ENCODE measurements at regions not wholly inside any gene's neighbourhood (a gene's known extent, or its start where the extent isn't known, plus 50 kb on each side); places are given as distances from the start of the nearest gene placed in this dataset.

DNA sequence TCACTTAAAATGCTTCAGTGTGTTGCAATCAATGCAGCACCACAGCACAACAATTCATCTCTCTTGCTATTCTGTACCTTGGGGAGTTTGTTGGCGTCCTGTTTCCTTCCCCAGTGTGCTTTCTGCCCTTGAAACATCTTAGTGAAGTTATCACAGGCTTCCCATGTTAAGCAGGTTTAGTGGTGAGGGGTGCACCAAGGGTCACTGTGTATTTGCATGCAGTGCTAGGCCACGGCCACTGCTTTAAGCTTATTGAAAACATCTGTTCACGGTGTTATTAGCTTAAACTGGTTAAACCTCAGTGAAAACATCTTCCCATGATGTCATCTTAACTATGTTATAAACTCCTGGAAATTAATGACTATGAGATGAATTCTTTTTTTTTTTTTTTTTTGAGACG, 217.3 kb upstream of the GOLIM4 start:
- no peak for DNase-seq (ENCODE audit: low spot score)

DNA sequence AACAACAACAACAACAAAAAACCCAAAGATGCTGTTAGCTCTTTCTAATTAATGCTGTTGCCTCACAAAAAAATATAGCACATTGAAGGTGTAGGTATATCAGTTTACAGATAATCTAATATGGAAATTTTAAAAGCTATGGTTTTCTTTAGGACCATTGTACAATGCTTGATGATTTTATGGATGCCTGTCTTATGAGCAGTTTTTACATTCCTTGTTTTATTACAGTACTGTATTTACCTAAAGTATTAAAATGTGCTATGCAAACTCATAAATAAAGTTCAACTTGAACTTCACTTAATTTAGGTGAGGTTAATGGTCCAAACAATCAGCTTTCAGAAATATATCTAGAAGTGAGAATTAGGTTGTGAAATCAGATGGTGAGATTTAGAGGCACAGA, 212.2 kb upstream of the GOLIM4 start:
- DNase-seq (ENCODE audit: low spot score) = no peak

DNA sequence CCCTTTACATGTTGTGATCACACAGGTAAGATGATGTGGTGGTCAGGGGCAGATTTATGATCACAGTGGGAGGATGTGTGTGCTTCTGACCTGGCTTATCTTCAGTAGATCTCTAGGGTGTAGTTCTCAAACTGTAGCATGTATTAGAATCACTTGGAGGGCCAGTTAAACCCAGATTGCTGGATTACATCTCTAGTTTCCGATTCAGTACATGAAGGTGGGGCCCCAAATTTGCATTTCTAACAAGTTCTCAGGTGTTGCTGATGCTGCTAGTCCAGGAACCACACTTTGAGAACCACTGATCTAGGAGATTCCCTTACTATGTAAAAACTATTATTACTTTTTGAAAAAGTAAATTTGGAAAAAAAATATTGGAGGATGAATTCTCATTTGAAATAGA, 199.3 kb upstream of the GOLIM4 start:
- no peak for DNase-seq (ENCODE audit: low spot score)

DNA sequence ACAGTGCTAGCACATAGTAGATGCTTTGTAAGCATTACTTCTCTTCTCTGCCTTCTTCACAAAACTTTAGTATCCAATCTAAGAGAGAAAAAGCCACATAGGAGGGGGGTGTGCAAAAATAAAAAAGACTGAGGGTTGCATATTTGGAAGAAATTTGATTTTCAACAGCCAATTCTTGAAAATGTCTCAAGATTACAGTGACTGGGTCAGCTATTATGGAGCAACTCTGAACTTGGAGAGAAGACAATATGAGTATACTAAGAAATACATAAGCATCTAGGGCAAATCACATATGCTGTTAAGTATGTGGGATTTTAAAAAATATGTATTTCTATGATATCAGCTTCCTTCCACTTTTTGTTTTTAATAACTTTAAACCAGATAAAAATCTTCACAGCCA, 196.6 kb upstream of the GOLIM4 start:
- DNase-seq (ENCODE audit: low spot score) = no peak

DNA sequence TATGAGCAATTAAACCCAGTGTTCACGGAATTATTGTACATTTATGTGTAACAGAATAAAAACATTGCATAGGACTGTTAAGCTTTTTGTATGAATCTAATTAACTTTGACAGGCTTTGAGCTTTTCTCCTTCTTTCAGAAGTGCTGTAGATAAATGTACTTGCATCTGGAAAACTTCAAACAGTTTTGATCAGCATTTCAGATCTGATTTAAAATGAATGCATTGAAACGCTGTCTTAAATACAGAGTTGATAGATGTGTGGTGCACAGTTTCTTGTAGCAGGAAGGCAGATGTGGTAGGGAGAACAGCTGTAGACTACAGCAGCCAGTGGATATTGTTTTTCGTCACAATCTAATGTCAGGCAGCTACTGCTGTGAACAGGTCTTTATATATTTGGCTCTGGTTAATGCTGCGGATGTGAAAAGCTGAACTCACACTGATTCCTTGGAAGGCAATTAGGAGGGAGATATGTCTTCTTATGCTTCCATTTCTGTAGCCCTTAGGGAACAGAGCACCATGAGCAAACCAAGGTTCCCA, 193.8 kb upstream of the GOLIM4 start:
- no peak for DNase-seq (ENCODE audit: low spot score)

DNA sequence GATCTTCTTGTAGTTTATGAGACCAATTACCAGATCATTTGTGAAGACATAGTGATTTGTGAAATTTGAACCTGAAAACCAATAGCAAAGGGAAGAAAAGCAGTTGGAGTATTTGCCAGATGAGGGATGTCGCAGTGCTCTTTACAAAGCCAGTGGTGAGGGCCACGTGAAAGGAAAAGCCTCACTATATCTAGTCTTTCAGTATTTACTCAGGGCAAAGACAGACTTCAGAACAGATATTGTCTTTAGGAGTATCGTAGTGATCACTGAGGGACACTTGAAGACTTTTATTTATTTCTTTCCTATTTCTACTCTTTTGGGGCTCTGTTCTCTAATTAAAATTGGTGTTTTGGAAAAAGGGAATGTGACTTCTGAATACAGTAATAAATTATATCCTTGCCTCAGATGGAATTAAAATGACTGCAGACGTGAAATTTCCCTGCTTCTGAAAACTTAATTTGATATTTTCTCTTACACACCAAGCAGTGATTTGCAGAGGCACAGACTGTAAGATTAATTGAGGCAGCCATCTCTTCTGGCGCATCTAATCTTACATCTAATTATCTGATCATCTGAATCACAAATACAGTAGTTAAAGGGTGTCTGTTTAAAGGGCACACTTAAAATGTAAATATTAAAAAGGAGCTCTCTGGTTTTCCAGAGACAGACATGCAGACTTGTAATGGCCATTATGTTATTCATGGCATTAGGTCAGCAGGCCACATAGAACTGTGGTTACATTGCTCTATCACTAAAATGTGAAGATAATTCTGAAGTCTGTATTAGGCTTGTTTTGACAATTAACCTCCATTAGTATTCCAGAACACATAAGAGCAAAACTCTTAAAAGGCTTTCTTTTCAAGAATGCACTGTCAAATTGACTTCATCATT, 193.0 kb upstream of the GOLIM4 start:
- no peak for DNase-seq (ENCODE audit: low spot score)

DNA sequence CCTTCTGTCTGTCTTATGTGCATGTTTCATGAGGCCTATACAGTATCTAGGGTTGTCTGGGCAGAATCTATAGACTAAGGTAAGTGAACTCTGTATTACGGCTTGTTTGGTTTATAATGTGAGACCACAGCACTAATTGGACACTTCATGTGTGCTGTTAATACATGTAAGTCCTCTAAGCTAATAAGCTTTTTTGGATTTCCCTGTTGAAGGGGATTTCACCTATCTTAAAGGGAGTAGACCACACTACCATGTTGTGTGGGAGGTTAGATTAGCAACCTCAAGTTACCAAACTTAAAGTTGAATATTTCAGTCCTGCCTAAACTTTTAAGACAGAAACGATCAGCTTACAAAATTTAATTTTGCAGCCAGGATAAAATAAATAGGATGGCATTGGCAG, 189.8 kb upstream of the GOLIM4 start:
- DNase-seq (ENCODE audit: low spot score) = no peak

DNA sequence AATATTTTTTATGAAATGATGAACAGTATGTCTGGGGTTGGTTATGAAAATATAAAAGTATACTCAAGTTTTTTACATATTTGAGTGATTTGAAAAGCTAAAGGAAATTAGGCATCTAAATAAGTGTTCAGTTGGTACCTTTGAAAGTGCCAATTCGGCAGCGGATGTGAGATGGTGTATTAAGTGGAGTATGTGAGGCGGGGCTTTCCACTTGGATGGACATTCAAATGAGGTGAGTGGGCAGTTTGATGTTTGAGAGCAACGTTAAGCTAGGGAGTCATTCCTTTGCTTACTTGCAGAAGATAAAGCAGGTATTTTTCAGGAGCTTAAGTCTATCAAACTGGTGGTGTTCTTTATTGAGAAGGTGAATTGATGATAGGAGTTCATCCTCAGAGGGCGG, 189.0 kb upstream of the GOLIM4 start:
- DNase-seq (ENCODE audit: low spot score) = no peak

DNA sequence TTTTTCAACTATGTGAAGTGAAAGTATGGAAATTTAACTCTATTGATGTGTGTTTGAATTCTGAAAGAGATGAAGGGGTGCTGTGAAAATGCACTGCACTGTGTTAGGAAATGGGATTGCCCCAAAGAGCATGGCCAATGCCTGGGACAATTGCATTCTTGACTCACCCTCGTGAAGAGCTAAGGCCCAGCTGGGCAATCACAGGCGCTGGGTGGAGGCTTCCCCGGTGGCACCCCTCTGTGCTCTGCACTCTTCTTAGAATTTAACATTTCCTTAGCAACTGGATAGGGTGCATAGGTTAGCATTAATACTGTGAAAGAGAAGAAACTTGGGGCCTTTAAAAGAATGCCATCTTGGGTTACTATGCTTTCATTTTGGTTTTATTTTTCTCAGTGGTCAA, 179.9 kb upstream of the GOLIM4 start:
- DNase-seq (ENCODE audit: low spot score) = no peak

DNA sequence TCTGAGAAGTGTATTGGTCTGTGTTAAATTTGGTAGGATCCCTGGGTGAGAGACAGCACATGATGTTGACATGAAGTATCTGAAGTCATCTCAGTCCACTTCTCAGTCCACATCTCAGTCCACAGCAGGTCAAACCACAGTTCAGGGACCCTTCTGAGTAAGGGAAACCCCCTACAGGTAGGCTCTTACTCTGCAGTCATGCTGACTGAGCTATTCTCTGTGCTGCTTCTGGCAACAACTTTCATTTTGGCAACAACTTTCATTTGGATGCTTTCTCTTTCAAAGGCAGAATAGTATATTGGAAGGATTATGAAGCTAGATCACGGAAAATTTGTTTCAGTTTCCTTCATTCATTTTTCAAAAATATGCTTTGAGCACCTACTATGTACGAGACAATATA, 178.2 kb upstream of the GOLIM4 start:
- DNase-seq (ENCODE audit: low spot score) = no peak

DNA sequence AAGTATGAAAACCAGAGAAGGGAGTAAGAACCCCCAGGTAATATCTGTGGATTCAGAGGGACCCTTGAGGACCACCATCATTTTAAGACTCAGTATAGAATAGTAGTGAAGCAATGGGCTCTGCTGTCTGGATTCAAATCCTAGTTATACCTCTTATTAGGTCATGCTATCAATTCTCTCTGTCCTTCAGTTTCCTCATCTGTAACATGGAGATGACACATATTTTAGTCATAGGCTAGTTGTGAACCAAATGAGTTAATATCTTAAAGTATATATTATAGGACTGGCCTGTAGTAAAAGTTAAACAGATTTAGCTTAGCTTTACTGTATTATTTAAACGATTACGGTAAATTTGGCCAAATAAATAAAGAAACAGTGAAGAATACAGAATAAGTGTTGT, 177.3 kb upstream of the GOLIM4 start:
- no peak for DNase-seq (ENCODE audit: low spot score)

DNA sequence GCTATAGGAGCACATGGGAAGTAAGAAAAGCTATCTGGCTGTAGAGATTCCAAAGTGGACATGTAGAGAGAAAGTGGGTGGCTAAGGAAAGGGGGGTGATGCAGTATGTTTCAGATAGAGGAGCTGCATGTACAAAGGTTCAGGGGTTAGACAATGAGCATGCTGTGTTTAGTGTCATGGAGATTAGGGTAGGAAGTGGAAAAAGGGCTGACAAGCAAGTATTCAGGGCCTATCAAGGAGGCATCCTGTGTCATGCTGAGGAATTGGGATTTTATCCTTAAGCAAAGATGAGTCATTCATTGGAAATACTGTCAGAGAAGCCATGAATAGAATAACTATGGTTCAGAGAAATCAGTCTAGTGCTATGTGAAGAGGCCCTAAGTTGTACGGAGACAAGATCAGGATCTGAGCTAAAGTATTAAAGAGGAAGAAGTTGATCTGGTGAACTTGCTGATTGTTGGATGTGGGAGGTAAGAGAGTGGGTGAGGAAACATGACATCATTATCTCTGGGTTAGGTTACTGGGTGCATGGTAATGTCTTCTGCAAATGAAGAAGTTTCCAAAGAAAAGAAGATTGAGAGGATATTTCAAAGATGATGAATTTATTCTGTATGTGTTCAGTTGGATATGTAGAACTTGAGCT, 176.7 kb upstream of the GOLIM4 start:
- no peak for DNase-seq (ENCODE audit: low spot score)

DNA sequence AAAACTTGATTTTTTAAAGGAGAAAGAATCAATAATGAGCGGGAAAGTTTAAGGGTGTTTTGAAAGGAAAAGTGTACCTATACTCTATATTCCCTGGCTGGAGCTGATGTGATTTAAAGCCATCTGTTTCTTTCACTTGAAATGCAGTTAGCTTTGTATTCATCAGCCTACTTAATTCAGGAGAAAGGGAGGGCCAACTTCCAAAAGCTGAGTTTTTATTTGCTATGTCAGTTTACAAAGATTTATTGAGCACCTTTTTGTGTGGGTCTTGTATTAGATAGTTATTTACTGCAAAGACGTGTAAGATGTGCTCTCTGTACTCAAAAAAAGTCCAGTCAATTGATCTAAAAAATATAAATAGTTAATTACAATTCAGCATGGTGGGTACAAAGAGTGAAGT, 176.2 kb upstream of the GOLIM4 start:
- no peak for DNase-seq (ENCODE audit: low spot score)

DNA sequence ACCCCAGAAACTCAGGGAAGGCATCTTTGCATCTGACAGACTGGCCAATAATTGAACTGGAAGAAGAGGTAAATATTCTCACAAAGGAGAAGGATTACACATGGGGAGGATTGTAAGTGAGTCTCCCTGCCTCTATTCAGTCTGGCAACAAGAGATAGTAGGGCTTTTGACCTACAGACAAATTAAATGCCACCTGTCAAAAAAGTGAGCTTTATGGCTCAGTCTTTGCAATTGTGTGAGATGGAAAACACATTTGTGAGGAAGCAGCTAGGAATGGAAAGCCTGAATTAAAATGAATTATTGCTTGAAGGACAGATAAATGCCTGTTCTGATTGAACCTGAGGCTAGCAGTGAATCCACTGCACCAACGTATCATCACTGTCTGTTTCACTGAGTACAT, 173.3 kb upstream of the GOLIM4 start:
- DNase-seq (ENCODE audit: low spot score) = no peak

DNA sequence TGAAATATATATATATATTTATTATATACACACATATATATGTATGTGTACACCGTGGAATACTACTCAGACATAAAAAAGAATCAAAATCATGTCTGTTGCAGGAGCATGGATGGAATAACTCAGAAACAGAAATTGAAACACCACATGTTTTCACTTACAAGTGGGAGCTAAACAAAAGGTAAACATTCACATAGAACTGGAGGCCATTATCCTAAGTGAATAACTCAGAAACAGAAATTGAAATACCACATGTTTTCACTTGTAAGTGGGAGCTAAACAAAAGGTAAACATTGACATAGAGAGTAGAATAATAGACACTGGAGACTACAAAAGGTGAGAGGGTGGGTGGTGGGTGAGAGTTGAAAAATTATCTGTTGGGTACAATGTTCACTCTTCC, 171.5 kb upstream of the GOLIM4 start:
- DNase-seq (ENCODE audit: low spot score) = no peak

DNA sequence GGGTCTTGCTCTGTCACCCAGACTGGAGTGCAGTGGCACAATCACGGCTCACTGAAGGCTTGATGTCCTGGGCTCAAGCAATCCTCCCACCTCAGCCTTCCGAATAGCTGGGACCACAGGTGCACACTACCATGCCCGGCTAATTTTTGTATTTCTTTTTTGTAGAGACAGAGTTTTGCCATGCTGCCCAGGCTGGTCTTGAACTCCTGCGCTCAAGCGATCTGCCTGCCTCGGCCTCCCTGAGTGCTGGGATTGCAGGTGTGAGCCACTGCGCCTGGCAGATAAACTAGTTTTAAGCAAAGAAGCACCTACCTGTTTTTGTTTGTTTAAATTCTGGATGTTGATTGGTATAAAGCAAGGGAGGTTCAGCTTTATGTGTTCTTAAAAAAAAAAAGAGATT, 170.6 kb upstream of the GOLIM4 start:
- no peak for DNase-seq (ENCODE audit: low spot score)

DNA sequence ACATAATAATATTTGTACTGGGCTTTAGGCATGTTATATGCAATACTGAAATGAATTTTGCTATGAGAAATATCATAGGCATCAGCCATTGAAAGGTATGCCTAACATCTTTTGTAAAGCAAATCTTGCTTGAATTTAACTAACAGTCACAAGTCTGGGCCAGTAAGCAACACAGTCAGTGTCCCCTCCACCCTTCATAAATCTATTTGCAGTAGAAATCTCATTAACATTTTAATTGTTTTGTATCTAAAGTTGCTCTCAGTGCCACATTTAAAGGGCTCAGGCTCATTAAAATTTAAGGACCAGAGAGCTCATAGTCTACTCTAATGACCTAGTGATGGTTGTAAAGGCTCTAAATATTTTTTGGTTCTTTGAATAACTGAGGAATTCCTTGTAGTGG, 167.2 kb upstream of the GOLIM4 start:
- DNase-seq (ENCODE audit: low spot score) = no peak

DNA sequence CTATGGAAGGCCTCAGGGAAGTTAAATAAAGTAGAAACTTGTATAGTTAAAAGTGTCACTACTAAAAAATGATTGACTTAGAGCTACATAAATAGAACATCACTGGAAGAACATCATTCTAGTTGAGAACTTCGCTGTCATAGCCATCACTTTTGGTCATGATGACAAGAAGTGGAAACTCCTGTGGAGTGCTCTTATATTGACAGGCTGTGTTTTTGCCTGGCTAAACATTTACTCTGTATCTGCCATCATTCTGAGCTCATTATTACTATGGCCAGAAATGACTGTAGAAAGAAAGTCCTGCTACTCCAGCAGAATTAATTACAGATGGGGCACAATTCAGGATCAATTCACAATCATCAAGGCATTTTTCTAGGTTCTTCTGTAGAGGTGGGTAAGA, 165.1 kb upstream of the GOLIM4 start:
- DNase-seq (ENCODE audit: low spot score) = no peak

DNA sequence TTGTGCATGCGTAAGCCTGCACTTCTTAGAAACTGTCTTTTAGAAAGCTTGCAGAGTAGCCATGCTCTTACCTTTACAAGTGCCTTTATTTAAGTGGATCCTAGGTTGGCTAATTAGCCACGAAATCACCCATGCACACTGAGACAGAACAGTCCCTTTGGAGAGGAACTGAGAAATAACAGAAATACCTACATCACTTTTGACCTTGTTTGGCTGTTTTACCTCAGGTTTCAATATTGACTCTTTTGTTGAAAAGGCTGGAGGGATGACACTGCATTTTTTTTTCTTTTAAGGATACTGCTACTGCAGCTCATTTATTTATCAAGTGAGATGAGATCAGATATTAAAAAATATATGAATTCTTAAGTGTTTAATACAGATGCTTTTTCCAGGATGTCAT, 155.6 kb upstream of the GOLIM4 start:
- DNase-seq (ENCODE audit: low spot score) = no peak

DNA sequence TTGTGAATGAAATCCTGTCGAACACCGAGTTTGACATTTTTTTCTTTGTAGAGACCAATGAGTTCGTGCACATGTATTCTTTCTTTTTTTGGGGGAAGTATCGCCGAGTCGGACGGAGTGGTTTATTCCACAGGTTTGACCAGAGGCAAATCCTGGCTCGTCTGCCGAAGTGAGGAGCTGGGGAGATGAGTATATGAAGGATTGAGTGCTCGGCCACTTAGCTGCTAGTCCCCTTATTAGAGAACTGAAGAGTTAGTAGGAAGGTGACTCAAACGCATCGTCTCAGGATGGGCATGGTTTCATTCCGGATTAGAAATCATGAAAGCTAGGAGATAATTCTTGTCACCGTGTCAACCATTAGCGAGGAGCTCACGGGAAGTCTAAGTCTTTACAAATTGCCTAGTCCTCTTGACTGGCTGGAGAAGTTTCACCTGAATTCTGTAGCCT, 154.7 kb upstream of the GOLIM4 start:
- DNase-seq (ENCODE audit: low spot score) = no peak

DNA sequence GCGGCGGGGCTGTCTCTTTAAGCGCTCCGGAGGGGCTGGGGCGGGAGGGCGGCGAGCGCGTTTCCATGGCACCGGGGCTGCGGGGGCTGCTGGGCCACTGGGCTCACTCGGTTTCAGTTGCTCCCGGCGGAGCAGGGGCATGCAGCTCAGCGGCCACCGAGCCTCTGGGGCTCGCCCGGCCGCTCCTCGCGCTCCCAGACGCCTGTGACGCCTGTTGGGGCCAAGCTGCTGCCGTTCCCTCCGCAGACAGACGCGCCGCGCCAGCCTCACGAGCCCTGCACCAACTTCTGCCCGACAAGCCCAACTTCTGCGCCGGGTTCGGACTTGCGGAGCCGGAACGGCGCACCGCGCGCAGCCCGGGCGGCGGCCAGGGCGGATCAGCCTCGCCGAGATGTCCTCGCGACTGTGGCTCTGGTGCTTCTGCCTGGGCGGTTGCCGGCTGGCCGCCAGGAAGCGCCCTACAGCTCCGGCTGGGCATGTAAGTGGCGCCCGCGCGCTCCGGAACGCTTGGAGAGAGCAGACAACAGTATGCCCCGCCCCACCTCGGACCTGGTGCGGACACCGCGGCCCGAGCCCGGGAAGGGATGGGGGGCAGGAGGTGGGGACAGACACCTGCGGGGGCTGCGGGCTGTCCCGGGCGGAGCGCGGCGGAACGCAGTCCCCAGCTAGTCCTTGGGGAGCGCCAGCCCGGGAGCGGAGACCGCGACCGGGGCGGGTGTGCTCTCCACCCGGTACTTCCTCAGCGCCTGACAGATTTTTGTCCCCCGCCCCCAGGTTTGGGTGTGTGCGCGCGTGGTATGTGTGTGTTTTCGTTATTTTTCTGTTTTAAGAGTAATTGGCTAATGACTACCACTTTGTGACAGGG, 154.1 kb upstream of the GOLIM4 start:
- peak; percentile 21 for DNase-seq (ENCODE audit: low spot score)

DNA sequence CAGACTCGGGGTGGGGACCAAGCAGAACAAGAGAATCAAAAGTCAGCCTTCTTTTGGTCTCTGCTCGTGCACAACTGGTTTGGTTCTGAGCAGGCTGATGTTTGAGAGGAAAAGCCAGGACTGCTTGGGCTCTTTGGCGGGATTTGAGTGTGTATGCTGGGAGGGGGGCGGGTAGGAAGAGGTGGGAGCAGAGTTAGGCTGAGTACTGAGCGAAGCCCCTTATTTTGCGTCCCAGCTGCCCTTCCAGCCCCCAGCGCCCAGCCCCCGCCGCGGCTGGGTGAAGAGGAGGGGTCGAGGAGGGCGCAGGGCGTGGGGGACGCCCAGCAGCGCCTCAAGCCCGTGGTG, 153.5 kb upstream of the GOLIM4 start:
- no peak for DNase-seq (ENCODE audit: low spot score)

Data from activated CD4-positive, alpha-beta T cell treated with anti-CD3 and anti-CD28 coated beads, Interleukin-2, Interleukin-4, amounts not matched to agents 100 ng/mL and 50 ng/mL, durations not matched to agents 16 hours and 8 hours (primary cell).